Tibial nerve (tissue), 4 donors: ENCODE measurements at regions not wholly inside any gene's neighbourhood (a gene's known extent, or its start where the extent isn't known, plus 50 kb on each side); places are given as distances from the start of the nearest gene placed in this dataset.

ENCODE experiments used
- EP300 ChIP-seq, 2 donors: sonication (generic); formaldehyde crosslinking; IDR thresholded peaks; one replicate each; pipeline ENCODE4 v1.6.1; 2017; ENCODE audit warnings: antibody characterized with exemption in 2 of 2, mild to moderate bottlenecking in 1 of 2
- POLR2A ChIP-seq, 2 donors: fragments of 450-650 bp; IDR thresholded peaks; one replicate each; pipeline ENCODE4 v1.6.1; 2017; ENCODE audit warnings: antibody characterized with exemption in 2 of 2, mild to moderate bottlenecking in 2 of 2, moderate library complexity in 2 of 2
- TF ChIP-seq, protein P1 (sequence below), 5 experiments: fragments of 200-600 bp in 3 of 5; fragments of 450-650 bp in 2 of 5; sonication (generic) in 3 of 5; IDR thresholded peaks; one replicate each; pipeline ENCODE4 v1.5.1; 2016 to 2019; ENCODE audit warnings: antibody characterized with exemption in 5 of 5, mild to moderate bottlenecking in 3 of 5, moderate library complexity in 2 of 5

DNA sequence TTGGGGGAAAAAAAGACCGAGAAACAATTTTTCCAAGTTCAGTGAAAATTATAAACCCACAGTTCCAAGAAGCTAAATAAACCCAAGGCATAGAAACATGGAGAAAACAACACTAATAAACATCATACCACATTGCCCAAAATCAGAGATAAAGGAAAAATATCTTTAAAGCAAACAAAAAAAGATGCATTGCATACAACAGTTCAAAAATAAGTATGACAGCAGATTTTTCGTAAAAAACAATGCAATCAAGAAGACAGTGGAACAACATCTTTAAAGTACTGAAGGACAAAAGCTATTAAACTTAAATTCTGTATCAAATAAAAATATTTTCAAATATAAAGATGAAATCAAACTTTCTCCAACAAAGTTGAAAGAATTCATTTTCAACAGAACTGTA, 921.3 kb downstream of the METTL15 start:
- no peak for TF ChIP-seq POLR2A (IDR thresholded peaks at IDR 0.05)
- TF ChIP-seq, protein P1, sequence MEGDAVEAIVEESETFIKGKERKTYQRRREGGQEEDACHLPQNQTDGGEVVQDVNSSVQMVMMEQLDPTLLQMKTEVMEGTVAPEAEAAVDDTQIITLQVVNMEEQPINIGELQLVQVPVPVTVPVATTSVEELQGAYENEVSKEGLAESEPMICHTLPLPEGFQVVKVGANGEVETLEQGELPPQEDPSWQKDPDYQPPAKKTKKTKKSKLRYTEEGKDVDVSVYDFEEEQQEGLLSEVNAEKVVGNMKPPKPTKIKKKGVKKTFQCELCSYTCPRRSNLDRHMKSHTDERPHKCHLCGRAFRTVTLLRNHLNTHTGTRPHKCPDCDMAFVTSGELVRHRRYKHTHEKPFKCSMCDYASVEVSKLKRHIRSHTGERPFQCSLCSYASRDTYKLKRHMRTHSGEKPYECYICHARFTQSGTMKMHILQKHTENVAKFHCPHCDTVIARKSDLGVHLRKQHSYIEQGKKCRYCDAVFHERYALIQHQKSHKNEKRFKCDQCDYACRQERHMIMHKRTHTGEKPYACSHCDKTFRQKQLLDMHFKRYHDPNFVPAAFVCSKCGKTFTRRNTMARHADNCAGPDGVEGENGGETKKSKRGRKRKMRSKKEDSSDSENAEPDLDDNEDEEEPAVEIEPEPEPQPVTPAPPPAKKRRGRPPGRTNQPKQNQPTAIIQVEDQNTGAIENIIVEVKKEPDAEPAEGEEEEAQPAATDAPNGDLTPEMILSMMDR (IDR thresholded peaks at IDR 0.05), result no peak
- no peak for TF ChIP-seq EP300 (IDR thresholded peaks at IDR 0.05)
